OCI-LY7 (cell line): ENCODE measurements at regions not wholly inside any gene's neighbourhood (a gene's known extent, or its start where the extent isn't known, plus 50 kb on each side); places are given as distances from the start of the nearest gene placed in this dataset.
A peak's percentile ranks its signal among the peaks of the same experiment; 100 is the strongest.

ENCODE experiments used
- BruUV-seq: library from RNA; stranded (reverse); fragments of 400-500 nt; replicated peaks from 2 replicates; lab custom pipeline; 2021; lab: Mats Ljungman, UMichigan
- CTCF ChIA-PET: fragments of 300-600 bp; sonication (Branson Sonifier 250); formaldehyde crosslinking; loops from one replicate; lab custom pipeline; 2022; ENCODE audit warnings: antibody characterized with exemption; ENCODE audit not compliant: unreplicated experiment; lab: Charles Lee
- POLR2A ChIA-PET: fragments of 300-600 bp; sonication (Branson Sonifier 250); formaldehyde crosslinking; loops from one replicate; lab custom pipeline; 2022; ENCODE audit warnings: antibody characterized with exemption; lab: Charles Lee
- DNase-seq: peaks from one replicate; pipeline ENCODE4 v3.0.0-alpha.2; 2015; ENCODE audit warnings: low spot score
- H2AFZ ChIP-seq: fragments of 200-600 bp; sonication (generic), shearing (Covaris generic); 2 replicates; pipeline ENCODE4 v1.6.1; 2014; ENCODE audit warnings: mild to moderate bottlenecking, antibody characterized with exemption, low read length, moderate library complexity
- H3K27ac ChIP-seq: fragments of 200-600 bp; sonication (generic); 2 replicates; pipeline ENCODE4 v1.5.1; 2014; ENCODE audit warnings: mixed run types, low read depth, mild to moderate bottlenecking, moderate library complexity, low read length, inconsistent platforms; ENCODE audit not compliant: poor library complexity, severe bottlenecking
- H3K36me3 ChIP-seq: fragments of 200-600 bp; sonication (generic); 2 replicates; pipeline ENCODE4 v1.6.1; 2014; ENCODE audit warnings: mild to moderate bottlenecking, antibody characterized with exemption, low read length, moderate library complexity, mixed read lengths; ENCODE audit not compliant: insufficient read depth
- H3K4me1 ChIP-seq: fragments of 200-600 bp; sonication (generic); 2 replicates; pipeline ENCODE4 v1.5.1; 2014; ENCODE audit warnings: mild to moderate bottlenecking, low read length; ENCODE audit not compliant: insufficient read depth, poor library complexity, severe bottlenecking
- H3K4me2 ChIP-seq: fragments of 200-600 bp; sonication (generic); 2 replicates; pipeline ENCODE4 v1.6.1; 2014; ENCODE audit warnings: mild to moderate bottlenecking, low read length
- H3K4me3 ChIP-seq: fragments of 200-600 bp; sonication (generic); 2 replicates; pipeline ENCODE4 v1.5.1; 2014; ENCODE audit warnings: mild to moderate bottlenecking, low read depth, low read length; ENCODE audit not compliant: poor library complexity, severe bottlenecking
- H3K79me2 ChIP-seq: fragments of 200-600 bp; sonication (generic); 2 replicates; pipeline ENCODE4 v1.6.1; 2016; ENCODE audit warnings: low read depth, mild to moderate bottlenecking, low read length, moderate library complexity, mixed read lengths; ENCODE audit not compliant: insufficient read depth
- H3K9me2 ChIP-seq: fragments of 200-600 bp; sonication (generic); 2 replicates; pipeline ENCODE4 v1.6.1; 2016; ENCODE audit warnings: mild to moderate bottlenecking, low read length, mixed read lengths; ENCODE audit not compliant: insufficient read depth
- H3K9me3 ChIP-seq: fragments of 200-600 bp; sonication (generic); 2 replicates; pipeline ENCODE4 v1.6.1; 2014; ENCODE audit warnings: mild to moderate bottlenecking, mixed run types, low read length, mixed read lengths
- H4K20me1 ChIP-seq: fragments of 200-600 bp; sonication (generic); 2 replicates; pipeline ENCODE4 v1.6.1; 2014; ENCODE audit warnings: mild to moderate bottlenecking, antibody characterized with exemption, low read length, moderate library complexity, mixed read lengths; ENCODE audit not compliant: insufficient read depth
- CTCF ChIP-seq: fragments of 200-600 bp; sonication (generic); conservative IDR thresholded peaks from 2 replicates; pipeline ENCODE4 v1.5.1; 2014; ENCODE audit warnings: mild to moderate bottlenecking, antibody characterized with exemption, low read length, moderate library complexity, mixed read lengths
- EZH2phosphoT487 ChIP-seq: fragments of 200-600 bp; sonication (generic); IDR thresholded peaks from 2 replicates; pipeline ENCODE4 v1.6.1; 2018; ENCODE audit warnings: low read depth, borderline replicate concordance, mild to moderate bottlenecking, mixed run types, antibody characterized with exemption, low read length, moderate library complexity, mixed read lengths
- intact Hi-C: fragments of 100-400 bp; cut with micrococcal nuclease; formaldehyde crosslinking; loops from one replicate; pipeline ENCODE4 v1.10.0; 2022; ENCODE audit not compliant: unreplicated experiment

- TF ChIP-seq EZH2phosphoT487 (no peak), CTCF (peak; percentile 90)
- no peaks in the 10 kb centered on the region for H3K9me3 ChIP-seq
- DNase-seq = peak; percentile 65
- ChIA-PET POLR2A (no interaction called here), CTCF (no interaction called here)
- no peak overlapping the region for H3K4me2 ChIP-seq
- H3K79me2 ChIP-seq = no peaks in the 10 kb centered on the region
- intact Hi-C loops = loop anchor here (2.0 to 10.0 kb wide), 3 partner anchors 158 to 1248 kb away; no protein-coding TSS in a partner anchor
- no peak overlapping the region for H3K4me3 ChIP-seq
- H3K27ac ChIP-seq = no peak overlapping the region
- H3K4me1 ChIP-seq = no peaks in the 10 kb centered on the region
- no peaks in the 10 kb centered on the region for H3K9me2 ChIP-seq
- H3K36me3 ChIP-seq = no peaks in the 10 kb centered on the region
- H4K20me1 ChIP-seq = no peaks in the 10 kb centered on the region
- BruUV-seq = no TSS peak
- H2AFZ ChIP-seq = no peak overlapping the region
These were observed 242.0 kb downstream of the NEDD1 start for GRCh38 chr12:97148941-97149559.

GRCh38 chr12:97151481-97151880 lies 244.4 kb downstream of the NEDD1 start:
- H3K4me1 ChIP-seq = no peaks in the 10 kb centered on the region
- no peaks in the 10 kb centered on the region for H3K9me2 ChIP-seq
- no peak overlapping the region for H3K4me3 ChIP-seq
- H3K36me3 ChIP-seq = no peaks in the 10 kb centered on the region
- H3K9me3 ChIP-seq = no peaks in the 10 kb centered on the region
- TF ChIP-seq CTCF = no peak
- no peak for TF ChIP-seq EZH2phosphoT487
- no peak overlapping the region for H2AFZ ChIP-seq
- ChIA-PET POLR2A (interaction anchor here (0.8 to 1.4 kb wide), 2 partner anchors 209 to 588 kb away, joined by 3 to 4 read pairs; no protein-coding TSS in a partner anchor), CTCF (no interaction called here)
- no peak for DNase-seq
- no peak overlapping the region for H3K4me2 ChIP-seq
- BruUV-seq = no TSS peak
- H4K20me1 ChIP-seq = no peaks in the 10 kb centered on the region
- intact Hi-C loops = no loop called here
- H3K79me2 ChIP-seq = no peaks in the 10 kb centered on the region
- no peak overlapping the region for H3K27ac ChIP-seq

GRCh38 chr12:97159377-97159776 lies 252.3 kb downstream of the NEDD1 start:
- intact Hi-C loops = no loop called here
- Histone ChIP-seq H3K4me2 (no peak overlapping the region), H3K27ac (no peak overlapping the region), H2AFZ (no peak overlapping the region), H3K9me2 (no peaks in the 10 kb centered on the region), H3K4me3 (no peak overlapping the region), H4K20me1 (no peaks in the 10 kb centered on the region), H3K36me3 (no peaks in the 10 kb centered on the region), H3K9me3 (no peaks in the 10 kb centered on the region), H3K4me1 (no peaks in the 10 kb centered on the region), H3K79me2 (no peaks in the 10 kb centered on the region)
- POLR2A ChIA-PET = no interaction called here
- CTCF ChIA-PET = no interaction called here
- DNase-seq = no peak
- no TSS peak for BruUV-seq
- TF ChIP-seq EZH2phosphoT487 (no peak), CTCF (no peak)
